ENCODE measurements at regions not wholly inside any gene's neighbourhood (a gene's known extent, or its start where the extent isn't known, plus 50 kb on each side); places are given as distances from the start of the nearest gene placed in this dataset.
A peak's percentile ranks its signal among the peaks of the same experiment; 100 is the strongest.

DNA sequence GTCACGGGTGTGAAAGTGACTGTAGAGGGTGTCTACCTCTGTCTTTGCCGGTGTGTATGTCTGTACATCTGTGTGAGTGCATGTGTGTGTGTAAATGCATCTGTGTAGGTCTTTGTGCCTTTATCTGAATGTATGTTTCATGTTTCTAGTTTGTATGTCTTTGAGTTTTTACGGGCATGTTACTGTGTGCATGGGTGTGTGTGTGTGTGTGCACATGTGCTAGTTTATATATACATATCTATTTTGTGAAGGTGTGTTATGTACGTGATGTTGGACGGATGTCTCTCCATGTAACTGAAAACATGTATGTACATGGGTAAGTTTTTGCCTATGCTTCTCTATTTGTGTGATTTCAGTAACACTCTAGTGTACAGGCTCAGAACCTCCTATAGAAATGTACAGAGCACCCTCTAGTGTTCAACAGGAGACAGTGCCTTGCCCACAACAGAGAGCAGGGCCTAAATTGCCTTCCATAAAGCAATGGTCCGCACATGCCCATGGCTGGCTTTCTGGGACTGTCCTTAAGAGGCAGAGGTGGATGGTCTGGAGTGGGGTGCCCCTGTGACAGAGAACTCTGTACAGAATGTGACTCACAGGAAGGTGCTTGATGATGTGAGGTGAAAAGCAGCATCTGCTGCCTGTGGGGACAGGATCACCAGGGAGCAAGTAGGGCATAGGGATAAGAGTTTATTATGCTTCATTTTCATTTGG, 343.5 kb downstream of the RAPGEF2 start:
- DNase-seq (ENCODE audit: low read depth in 1 of 2, low spot score in 1 of 2) (peak; percentile 38 to 64), FAIRE-seq (no peak), ATAC-seq (peak; percentile 99 to 100)
- ChIA-PET CTCF (interaction anchor here (0.7 to 1.0 kb wide), 6 partner anchors 26 to 822 kb away, joined by 3 to 4 read pairs (median 4); no protein-coding TSS in a partner anchor), POLR2A (no interaction called here)
- TF ChIP-seq SMC3 (IDR thresholded peaks at IDR 0.05) (peak; percentile 63), JUN (IDR thresholded peaks at IDR 0.05) (no peak), RAD21 (conservative IDR thresholded peaks at IDR 0.05 in 1 of 2, IDR thresholded peaks at IDR 0.05 in 1 of 2) (peak; percentile 74 to 89)
- TF ChIP-seq, protein P1, sequence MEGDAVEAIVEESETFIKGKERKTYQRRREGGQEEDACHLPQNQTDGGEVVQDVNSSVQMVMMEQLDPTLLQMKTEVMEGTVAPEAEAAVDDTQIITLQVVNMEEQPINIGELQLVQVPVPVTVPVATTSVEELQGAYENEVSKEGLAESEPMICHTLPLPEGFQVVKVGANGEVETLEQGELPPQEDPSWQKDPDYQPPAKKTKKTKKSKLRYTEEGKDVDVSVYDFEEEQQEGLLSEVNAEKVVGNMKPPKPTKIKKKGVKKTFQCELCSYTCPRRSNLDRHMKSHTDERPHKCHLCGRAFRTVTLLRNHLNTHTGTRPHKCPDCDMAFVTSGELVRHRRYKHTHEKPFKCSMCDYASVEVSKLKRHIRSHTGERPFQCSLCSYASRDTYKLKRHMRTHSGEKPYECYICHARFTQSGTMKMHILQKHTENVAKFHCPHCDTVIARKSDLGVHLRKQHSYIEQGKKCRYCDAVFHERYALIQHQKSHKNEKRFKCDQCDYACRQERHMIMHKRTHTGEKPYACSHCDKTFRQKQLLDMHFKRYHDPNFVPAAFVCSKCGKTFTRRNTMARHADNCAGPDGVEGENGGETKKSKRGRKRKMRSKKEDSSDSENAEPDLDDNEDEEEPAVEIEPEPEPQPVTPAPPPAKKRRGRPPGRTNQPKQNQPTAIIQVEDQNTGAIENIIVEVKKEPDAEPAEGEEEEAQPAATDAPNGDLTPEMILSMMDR (IDR thresholded peaks at IDR 0.05) = peak; percentile 72
- Histone ChIP-seq H3K4me2 (no peak overlapping the region), H3K4me3 (no peak overlapping the region), H3K27ac (0 out of 6 replicates have a peak overlapping the region, but pooled peaks of 1 of the 2 experiments have one; percentile 19), H3K4me1 (no peaks in the 10 kb centered on the region), H3K9me3 (no peaks in the 10 kb centered on the region)
- 53% methylated on average over 6 of the region's 6 CpGs for WGBS (ENCODE audit: missing lambda C conversion rate)

DNA sequence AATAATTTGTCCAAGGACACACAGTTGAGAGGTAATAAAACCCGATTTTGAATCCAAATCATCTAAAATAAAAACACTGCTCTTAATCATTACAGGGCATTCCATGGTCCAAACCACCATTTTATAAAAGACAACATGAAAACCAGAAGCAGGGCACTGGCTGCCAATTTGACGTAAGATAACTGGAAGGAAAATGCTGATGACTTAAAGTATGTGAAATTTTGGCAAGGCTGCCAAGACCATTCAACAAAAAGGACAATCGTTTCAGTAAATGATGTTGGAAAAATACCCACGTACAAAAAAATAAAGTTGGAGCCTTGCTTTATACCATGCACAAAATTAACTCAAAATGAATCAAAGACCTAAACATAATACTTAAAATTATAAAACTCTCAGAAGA, 344.4 kb downstream of the RAPGEF2 start:
- Histone ChIP-seq H3K4me1 (no peaks in the 10 kb centered on the region), H3K9me3 (no peaks in the 10 kb centered on the region), H3K4me2 (no peak overlapping the region), H3K27ac (no peak overlapping the region), H3K4me3 (no peak overlapping the region)
- 39% methylated on average over 4 of the region's 4 CpGs for WGBS (ENCODE audit: missing lambda C conversion rate)
- CTCF ChIA-PET = interaction anchor here (0.5 to 1.0 kb wide), 6 partner anchors 57 to 823 kb away, joined by 3 to 4 read pairs (median 3); no protein-coding TSS in a partner anchor
- FAIRE-seq (no peak), DNase-seq (ENCODE audit: low read depth in 1 of 2, low spot score in 1 of 2) (no peak), ATAC-seq (no peak)
- TF ChIP-seq ZNF302 (CRISPR knock-in tag; IDR thresholded peaks at IDR 0.05) (no peak), MYC (IDR thresholded peaks at IDR 0.05; ENCODE audit: borderline replicate concordance, low read length) (no peak), KDM1A (IDR thresholded peaks at IDR 0.05; ENCODE audit: low read depth) (no peak), RNF2 (IDR thresholded peaks at IDR 0.05; ENCODE audit: borderline replicate concordance, low read depth) (no peak), ZSCAN20 (CRISPR knock-in tag; IDR thresholded peaks at IDR 0.05) (no peak), KDM5A (IDR thresholded peaks at IDR 0.05) (no peak)
- TF ChIP-seq, protein P2, sequence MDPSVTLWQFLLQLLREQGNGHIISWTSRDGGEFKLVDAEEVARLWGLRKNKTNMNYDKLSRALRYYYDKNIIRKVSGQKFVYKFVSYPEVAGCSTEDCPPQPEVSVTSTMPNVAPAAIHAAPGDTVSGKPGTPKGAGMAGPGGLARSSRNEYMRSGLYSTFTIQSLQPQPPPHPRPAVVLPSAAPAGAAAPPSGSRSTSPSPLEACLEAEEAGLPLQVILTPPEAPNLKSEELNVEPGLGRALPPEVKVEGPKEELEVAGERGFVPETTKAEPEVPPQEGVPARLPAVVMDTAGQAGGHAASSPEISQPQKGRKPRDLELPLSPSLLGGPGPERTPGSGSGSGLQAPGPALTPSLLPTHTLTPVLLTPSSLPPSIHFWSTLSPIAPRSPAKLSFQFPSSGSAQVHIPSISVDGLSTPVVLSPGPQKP (IDR thresholded peaks at IDR 0.05; ENCODE audit: low read depth, low read length) = no peak
- TF ChIP-seq, protein P3, sequence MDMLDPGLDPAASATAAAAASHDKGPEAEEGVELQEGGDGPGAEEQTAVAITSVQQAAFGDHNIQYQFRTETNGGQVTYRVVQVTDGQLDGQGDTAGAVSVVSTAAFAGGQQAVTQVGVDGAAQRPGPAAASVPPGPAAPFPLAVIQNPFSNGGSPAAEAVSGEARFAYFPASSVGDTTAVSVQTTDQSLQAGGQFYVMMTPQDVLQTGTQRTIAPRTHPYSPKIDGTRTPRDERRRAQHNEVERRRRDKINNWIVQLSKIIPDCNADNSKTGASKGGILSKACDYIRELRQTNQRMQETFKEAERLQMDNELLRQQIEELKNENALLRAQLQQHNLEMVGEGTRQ (IDR thresholded peaks at IDR 0.05) = no peak
- POLR2A ChIA-PET = no interaction called here

DNA sequence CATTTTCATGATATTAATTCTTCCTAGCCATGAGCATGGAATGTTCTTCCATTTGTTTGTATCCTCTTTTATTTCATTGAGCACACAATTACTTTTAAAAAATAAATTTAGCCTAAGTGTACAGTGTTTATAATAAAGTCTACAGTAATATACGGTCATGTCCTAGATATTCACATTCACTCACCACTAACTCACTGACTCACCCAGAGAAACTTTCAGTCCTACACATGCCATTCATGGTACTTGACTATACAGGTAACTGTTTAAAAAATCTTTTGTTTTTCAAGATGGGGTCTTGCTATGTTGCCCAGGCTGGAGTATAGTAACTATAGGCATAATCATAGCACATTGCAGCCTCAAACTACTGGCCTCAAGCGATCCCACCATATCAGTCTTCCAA, 348.1 kb downstream of the RAPGEF2 start:
- FAIRE-seq = no peak
- no peak overlapping the region for H3K4me3 ChIP-seq
- WGBS (ENCODE audit: missing lambda C conversion rate) = 46% methylated on average over 2 of the region's 2 CpGs
- DNase-seq (ENCODE audit: low read depth in 1 of 2, low spot score in 1 of 2) = no peak
- POLR2A ChIA-PET = no interaction called here
- no peak for TF ChIP-seq RARB (CRISPR knock-in tag; IDR thresholded peaks at IDR 0.05)
- no peak for TF ChIP-seq CBX2 (IDR thresholded peaks at IDR 0.05; ENCODE audit: borderline replicate concordance, low read depth)
- TF ChIP-seq, protein P4, sequence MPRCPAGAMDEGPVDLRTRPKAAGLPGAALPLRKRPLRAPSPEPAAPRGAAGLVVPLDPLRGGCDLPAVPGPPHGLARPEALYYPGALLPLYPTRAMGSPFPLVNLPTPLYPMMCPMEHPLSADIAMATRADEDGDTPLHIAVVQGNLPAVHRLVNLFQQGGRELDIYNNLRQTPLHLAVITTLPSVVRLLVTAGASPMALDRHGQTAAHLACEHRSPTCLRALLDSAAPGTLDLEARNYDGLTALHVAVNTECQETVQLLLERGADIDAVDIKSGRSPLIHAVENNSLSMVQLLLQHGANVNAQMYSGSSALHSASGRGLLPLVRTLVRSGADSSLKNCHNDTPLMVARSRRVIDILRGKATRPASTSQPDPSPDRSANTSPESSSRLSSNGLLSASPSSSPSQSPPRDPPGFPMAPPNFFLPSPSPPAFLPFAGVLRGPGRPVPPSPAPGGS (IDR thresholded peaks at IDR 0.05) = no peak
- TF ChIP-seq, protein P5, sequence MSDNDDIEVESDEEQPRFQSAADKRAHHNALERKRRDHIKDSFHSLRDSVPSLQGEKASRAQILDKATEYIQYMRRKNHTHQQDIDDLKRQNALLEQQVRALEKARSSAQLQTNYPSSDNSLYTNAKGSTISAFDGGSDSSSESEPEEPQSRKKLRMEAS (IDR thresholded peaks at IDR 0.05) = no peak
- TF ChIP-seq, protein P1 (IDR thresholded peaks at IDR 0.05) = no peak
- TF ChIP-seq GATA3 (IDR thresholded peaks at IDR 0.05; ENCODE audit: borderline replicate concordance) = no peak
- no peak for TF ChIP-seq ESRRA (IDR thresholded peaks at IDR 0.05; ENCODE audit: borderline replicate concordance, low read length)
- no peak for TF ChIP-seq HOXA7 (CRISPR knock-in tag; IDR thresholded peaks at IDR 0.05)
- TF ChIP-seq, protein P6, sequence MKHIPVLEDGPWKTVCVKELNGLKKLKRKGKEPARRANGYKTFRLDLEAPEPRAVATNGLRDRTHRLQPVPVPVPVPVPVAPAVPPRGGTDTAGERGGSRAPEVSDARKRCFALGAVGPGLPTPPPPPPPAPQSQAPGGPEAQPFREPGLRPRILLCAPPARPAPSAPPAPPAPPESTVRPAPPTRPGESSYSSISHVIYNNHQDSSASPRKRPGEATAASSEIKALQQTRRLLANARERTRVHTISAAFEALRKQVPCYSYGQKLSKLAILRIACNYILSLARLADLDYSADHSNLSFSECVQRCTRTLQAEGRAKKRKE (CRISPR knock-in tag; IDR thresholded peaks at IDR 0.05; ENCODE audit: low read depth) = no peak
- H3K4me2 ChIP-seq = no peak overlapping the region
- CTCF ChIA-PET = no interaction called here
- no peaks in the 10 kb centered on the region for H3K9me3 ChIP-seq
- H3K4me1 ChIP-seq = no peaks in the 10 kb centered on the region
- no peak for ATAC-seq
- H3K27ac ChIP-seq = no peak overlapping the region
